Gastrocnemius medialis (tissue), 4 donors: ENCODE measurements at regions not wholly inside any gene's neighbourhood (a gene's known extent, or its start where the extent isn't known, plus 50 kb on each side); places are given as distances from the start of the nearest gene placed in this dataset.

Experiments
- ATAC-seq, 2 donors: fragments of 150-250 bp; one replicate each; pipeline ENCODE4 v1.9.1; 2016
- DNase-seq, 2 donors: peaks; one replicate each; pipeline ENCODE4 v3.0.0-alpha.2; 2019
- H3K27ac ChIP-seq, 4 donors: fragments of 200-600 bp; sonication (generic); 1 replicate in 1 of 4; 2 replicates in 3 of 4; pipeline ENCODE4 v1.5.1; 2016 to 2018; ENCODE audit warnings: mild to moderate bottlenecking in 2 of 4, moderate library complexity in 1 of 4
- H3K27me3 ChIP-seq, 3 donors: fragments of 200-600 bp; sonication (generic) in 2 of 3; 1 replicate in 1 of 3; 2 replicates in 2 of 3; pipeline versions ENCODE4 v1.5.1 to v1.6.0; 2016 to 2019; ENCODE audit warnings: mild to moderate bottlenecking in 1 of 3, moderate library complexity in 1 of 3
- H3K36me3 ChIP-seq, 2 donors: fragments of 200-600 bp; sonication (generic) in 1 of 2; one replicate each; pipeline ENCODE4 v1.5.1; 2017 to 2018
- H3K4me1 ChIP-seq, 2 donors: fragments of 200-600 bp; sonication (generic) in 1 of 2; one replicate each; pipeline ENCODE4 v1.5.1; 2016 to 2017; ENCODE audit warnings: mild to moderate bottlenecking in 2 of 2
- H3K4me3 ChIP-seq, 4 donors: fragments of 200-600 bp; sonication (generic) in 3 of 4; 1 replicate in 1 of 4; 2 replicates in 3 of 4; pipeline ENCODE4 v1.5.1; 2016 to 2019; ENCODE audit warnings: mild to moderate bottlenecking in 2 of 4
- H3K9me3 ChIP-seq, 3 donors: fragments of 200-600 bp; sonication (generic) in 2 of 3; 1 replicate in 1 of 3; 2 replicates in 2 of 3; pipeline ENCODE4 v1.5.1; 2016 to 2019
- CTCF ChIP-seq, 5 experiments: fragments of 450-650 bp in 3 of 5; fragments of 200-600 bp in 2 of 5; sonication (generic) in 2 of 5; IDR thresholded peaks in 4 of 5; conservative IDR thresholded peaks in 1 of 5; 1 replicate in 4 of 5; 2 replicates in 1 of 5; pipeline ENCODE4 v1.5.1; 2016 to 2019; ENCODE audit warnings: antibody characterized with exemption in 5 of 5, mild to moderate bottlenecking in 3 of 5, moderate library complexity in 3 of 5
- POLR2A ChIP-seq, 2 donors: fragments of 450-650 bp; IDR thresholded peaks; one replicate each; pipeline ENCODE4 v1.6.1; 2017; ENCODE audit warnings: antibody characterized with exemption in 2 of 2, mild to moderate bottlenecking in 2 of 2, moderate library complexity in 2 of 2
- in situ Hi-C, 4 donors: fragments of 200-750 bp; cut with MboI; loops; one replicate each; pipeline versions ENCODE4 v1.15.0 to v1.8.0; 2017; ENCODE audit warnings: low sequenced_read_pairs in 4 of 4
- intact Hi-C: fragments of 100-400 bp; cut with DNase I; formaldehyde crosslinking; loops from one replicate; pipeline ENCODE4 v1.15.1; 2023; ENCODE audit warnings: low total_unique reads

GRCh38 chr2:208568203-208568602, 161.6 kb downstream of the PTH2R start:
- Histone ChIP-seq H3K4me1 (no peaks in the 10 kb centered on the region), H3K27ac (no peak overlapping the region), H3K4me3 (no peak overlapping the region), H3K9me3 (no peaks in the 10 kb centered on the region), H3K36me3 (no peaks in the 10 kb centered on the region), H3K27me3 (no peaks in the 10 kb centered on the region)
- in situ Hi-C loops = no loop called here
- no peak for TF ChIP-seq CTCF (IDR thresholded peaks at IDR 0.05 in 4 of 5, conservative IDR thresholded peaks at IDR 0.05 in 1 of 5)
- TF ChIP-seq POLR2A (IDR thresholded peaks at IDR 0.05) = no peak
- DNase-seq = no peak
- no peak for ATAC-seq
- intact Hi-C loops = no loop called here

- DNase-seq (no peak), ATAC-seq (no peak)
- Histone ChIP-seq H3K4me3 (no peak overlapping the region), H3K36me3 (no peaks in the 10 kb centered on the region), H3K9me3 (no peaks in the 10 kb centered on the region), H3K27ac (no peak overlapping the region), H3K27me3 (no peaks in the 10 kb centered on the region), H3K4me1 (no peaks in the 10 kb centered on the region)
- in situ Hi-C loops = no loop called here
- intact Hi-C loops = no loop called here
- no peak for TF ChIP-seq POLR2A (IDR thresholded peaks at IDR 0.05)
These were observed 163.5 kb downstream of the PTH2R start for GRCh38 chr2:208570066-208570465.

- no peaks in the 10 kb centered on the region for H3K27me3 ChIP-seq
- no peak overlapping the region for H3K4me3 ChIP-seq
- H3K27ac ChIP-seq = no peak overlapping the region
- intact Hi-C loops = no loop called here
- TF ChIP-seq POLR2A (IDR thresholded peaks at IDR 0.05) = no peak
- TF ChIP-seq CTCF (IDR thresholded peaks at IDR 0.05 in 4 of 5, conservative IDR thresholded peaks at IDR 0.05 in 1 of 5) = no peak
- no peaks in the 10 kb centered on the region for H3K36me3 ChIP-seq
- ATAC-seq (no peak), DNase-seq (no peak)
- no peaks in the 10 kb centered on the region for H3K9me3 ChIP-seq
- in situ Hi-C loops = no loop called here
- no peaks in the 10 kb centered on the region for H3K4me1 ChIP-seq
These were observed 164.5 kb downstream of the PTH2R start for GRCh38 chr2:208570851-208571763.

- no peak for ATAC-seq
- intact Hi-C loops = no loop called here
- Histone ChIP-seq H3K36me3 (no peaks in the 10 kb centered on the region), H3K27ac (no peak overlapping the region), H3K9me3 (no peaks in the 10 kb centered on the region), H3K27me3 (no peaks in the 10 kb centered on the region), H3K4me1 (no peaks in the 10 kb centered on the region), H3K4me3 (no peak overlapping the region)
- in situ Hi-C loops = no loop called here
- TF ChIP-seq POLR2A (IDR thresholded peaks at IDR 0.05) (no peak), CTCF (IDR thresholded peaks at IDR 0.05 in 4 of 5, conservative IDR thresholded peaks at IDR 0.05 in 1 of 5) (no peak)
- no peak for DNase-seq
These were observed 165.2 kb downstream of the PTH2R start for GRCh38 chr2:208571764-208572131.

- Histone ChIP-seq H3K27me3 (no peaks in the 10 kb centered on the region), H3K27ac (no peak overlapping the region), H3K36me3 (no peaks in the 10 kb centered on the region), H3K4me1 (no peaks in the 10 kb centered on the region), H3K4me3 (no peak overlapping the region), H3K9me3 (no peaks in the 10 kb centered on the region)
- TF ChIP-seq CTCF (IDR thresholded peaks at IDR 0.05 in 4 of 5, conservative IDR thresholded peaks at IDR 0.05 in 1 of 5) = no peak
- TF ChIP-seq POLR2A (IDR thresholded peaks at IDR 0.05) = no peak
- ATAC-seq = no peak
- in situ Hi-C loops = no loop called here
- intact Hi-C loops = no loop called here
- no peak for DNase-seq
These were observed 167.0 kb downstream of the PTH2R start for GRCh38 chr2:208573569-208573968.
